TTC549 (cell line): ENCODE measurements at regions not wholly inside any gene's neighbourhood (a gene's known extent, or its start where the extent isn't known, plus 50 kb on each side); places are given as distances from the start of the nearest gene placed in this dataset.

Experiments
- FAIRE-seq: peaks from 2 replicates; lab custom pipeline; 2012; peaks lifted over from hg19 to GRCh38; lab: Jason Lieb, UNC

DNA sequence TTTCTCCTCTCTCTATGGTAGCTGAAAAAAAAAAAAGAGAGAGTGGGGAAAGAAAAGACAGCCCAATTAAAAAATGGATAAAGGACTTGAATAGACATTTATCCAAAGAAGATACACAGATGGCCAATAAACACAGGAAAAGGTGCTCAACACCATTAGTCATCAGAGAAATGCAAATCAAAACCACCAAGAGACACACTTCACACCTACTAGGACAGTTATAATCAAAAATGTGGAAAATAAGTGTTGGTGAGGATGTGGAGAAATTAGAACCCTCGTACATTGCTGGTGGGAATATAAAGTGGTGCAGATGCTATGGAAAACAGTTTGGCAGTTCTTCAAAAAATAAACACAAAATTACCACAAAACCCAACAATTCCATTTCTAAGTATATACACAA is 172.4 kb upstream of the GRIN2B start:
- FAIRE-seq = no peak

DNA sequence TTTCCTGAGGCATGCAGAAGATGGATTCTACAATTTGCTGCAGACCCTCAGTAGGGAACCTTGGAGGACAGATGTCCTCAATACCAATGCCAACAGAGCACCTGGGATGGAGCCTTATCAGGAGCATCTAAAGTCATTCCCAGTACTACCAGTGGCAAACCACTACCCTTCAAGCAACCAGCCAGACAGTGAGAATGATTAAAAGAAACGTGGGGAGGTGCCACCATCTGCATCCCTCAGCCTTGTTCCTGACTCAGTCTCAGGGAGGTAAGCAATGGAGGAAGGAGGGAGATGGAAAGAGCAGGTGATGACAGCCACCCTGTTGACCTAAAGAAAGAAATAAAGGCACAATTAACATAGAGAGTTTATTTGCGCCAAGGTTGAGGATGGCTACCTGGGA is 175.2 kb upstream of the GRIN2B start:
- no peak for FAIRE-seq

DNA sequence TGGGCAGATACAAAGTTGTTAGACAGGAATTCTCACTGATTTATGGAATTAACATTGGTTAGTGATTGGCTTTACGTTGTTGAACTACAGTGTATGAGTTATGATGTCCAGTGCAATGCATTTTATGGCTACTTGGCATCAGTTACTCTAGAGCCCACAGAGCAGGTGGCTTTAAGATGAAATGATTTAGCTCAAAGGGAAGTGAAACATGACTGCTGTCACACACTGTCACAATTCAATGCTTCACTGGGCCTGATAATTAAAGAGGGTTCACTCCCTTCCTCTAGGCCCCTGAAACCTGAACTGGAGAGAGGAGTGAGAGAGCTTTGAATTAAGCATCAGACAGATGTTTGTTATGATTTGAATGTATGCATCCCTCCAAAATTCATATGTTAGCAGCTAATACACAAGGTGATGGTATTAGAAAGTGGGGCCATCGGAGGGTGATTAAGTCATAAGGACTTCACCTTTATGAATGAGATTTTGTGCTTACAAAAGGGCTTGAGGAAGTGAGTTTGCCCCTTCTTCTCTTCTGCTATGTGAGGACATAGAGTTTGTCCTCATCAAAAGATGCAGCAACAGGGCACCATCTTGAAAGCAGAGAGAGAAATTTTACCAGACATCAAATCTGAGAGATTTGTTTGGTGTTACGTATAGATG is 175.8 kb upstream of the GRIN2B start:
- FAIRE-seq = no peak

DNA sequence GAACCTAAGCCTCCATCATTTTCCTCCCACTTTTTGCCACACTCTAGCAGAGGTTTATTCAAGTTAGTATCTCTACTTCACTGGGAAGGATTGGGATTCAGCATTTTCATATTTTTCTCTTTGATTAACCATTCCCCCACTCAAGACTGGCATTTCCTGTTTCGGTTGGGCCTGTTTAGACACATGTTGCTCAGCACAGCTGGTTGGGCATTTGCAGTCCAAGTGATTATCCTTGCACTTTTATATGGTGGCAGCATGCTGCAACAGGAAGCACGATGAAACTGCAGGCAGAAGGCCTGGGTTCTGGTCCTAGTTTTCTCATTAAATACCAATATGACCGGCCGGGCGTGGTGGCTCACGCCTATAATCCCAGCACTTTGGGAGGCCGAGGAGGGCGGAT is 182.9 kb upstream of the GRIN2B start:
- no peak for FAIRE-seq

DNA sequence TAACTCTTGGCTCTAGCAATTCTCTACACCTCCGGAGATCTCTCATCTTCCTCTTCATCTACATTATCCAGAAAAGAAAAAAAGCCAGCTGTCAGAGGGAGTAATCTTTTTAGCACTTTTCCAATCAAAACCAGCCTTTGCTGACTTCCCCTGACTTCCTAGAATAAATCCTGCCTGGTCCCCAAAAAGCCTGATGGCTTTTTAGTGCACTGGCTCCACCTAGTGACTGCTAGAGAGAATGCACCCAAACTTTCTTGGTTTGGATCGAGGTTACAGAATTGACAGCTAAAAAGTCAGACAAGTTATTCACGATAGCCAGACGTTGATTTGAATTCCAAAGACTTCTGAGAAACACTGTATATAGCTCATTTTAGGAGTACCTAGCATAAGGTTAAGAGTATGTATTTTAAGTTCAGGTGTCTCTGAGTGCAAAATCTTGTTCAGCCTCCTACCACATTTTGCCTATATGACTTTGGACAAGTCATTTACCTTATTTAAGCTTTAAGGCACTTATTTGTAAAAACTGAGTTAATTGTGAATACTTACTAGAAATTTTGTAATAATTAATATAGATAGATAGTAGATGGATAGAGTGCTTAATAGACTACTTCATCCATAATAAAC is 185.7 kb upstream of the GRIN2B start:
- peak; percentile 78 for FAIRE-seq

DNA sequence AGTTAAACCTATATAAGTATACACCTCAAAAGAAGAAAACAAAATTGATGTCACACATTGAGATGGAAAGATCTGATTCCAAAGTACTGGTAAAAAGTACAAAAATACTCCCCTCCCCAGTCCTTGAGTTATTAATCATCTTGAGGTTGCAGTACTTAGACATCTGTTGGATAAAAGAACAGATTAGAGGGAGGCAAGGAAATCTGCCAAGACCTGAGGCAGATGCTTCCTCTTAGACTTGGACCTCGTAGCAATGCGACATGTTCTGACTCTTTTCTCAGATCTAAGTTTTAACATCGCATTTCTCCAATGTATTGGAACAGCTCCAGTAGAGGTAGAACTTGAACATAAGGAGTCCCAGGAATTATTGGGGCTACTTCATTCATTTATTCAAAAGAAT is 187.9 kb upstream of the GRIN2B start:
- FAIRE-seq = no peak

DNA sequence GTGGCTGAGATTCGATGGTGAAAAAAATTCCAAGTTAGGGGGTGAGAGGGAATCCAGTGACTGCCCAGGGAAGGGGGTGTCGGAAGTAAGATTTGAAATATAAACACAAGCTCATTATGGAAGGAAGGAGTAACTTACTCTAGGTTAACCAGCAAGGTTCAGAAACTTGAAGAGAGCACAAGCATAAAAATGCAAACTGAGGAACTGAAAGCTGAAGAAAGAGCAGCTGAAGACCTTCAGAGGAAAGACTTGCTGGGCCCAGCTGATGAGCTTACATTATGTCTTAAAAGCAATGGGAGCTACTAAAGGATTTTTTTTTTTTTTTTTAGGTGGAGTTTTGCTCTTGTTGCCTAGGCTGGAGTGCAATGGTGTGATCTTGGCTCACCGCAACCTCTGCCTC is 189.7 kb upstream of the GRIN2B start:
- FAIRE-seq = no peak

DNA sequence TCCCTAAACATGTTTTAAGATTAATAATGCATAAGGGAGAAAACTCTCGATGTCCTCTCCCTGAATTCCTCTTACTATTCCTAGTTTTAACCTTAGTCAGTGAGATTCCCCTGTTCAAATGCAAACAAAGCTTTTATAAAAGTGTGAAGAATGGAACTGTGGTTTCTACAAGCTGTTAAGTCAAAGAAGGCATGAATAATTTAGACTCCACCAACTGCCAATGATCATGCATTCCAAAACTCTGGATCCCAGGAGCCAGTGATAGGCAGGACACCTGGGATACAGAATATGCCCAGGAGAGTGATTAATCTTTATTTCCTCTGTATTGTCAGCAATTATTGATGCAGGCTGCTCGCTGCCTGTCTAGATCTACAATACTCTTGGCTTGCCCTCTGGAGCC is 190.3 kb upstream of the ATF7IP start:
- FAIRE-seq = no peak

DNA sequence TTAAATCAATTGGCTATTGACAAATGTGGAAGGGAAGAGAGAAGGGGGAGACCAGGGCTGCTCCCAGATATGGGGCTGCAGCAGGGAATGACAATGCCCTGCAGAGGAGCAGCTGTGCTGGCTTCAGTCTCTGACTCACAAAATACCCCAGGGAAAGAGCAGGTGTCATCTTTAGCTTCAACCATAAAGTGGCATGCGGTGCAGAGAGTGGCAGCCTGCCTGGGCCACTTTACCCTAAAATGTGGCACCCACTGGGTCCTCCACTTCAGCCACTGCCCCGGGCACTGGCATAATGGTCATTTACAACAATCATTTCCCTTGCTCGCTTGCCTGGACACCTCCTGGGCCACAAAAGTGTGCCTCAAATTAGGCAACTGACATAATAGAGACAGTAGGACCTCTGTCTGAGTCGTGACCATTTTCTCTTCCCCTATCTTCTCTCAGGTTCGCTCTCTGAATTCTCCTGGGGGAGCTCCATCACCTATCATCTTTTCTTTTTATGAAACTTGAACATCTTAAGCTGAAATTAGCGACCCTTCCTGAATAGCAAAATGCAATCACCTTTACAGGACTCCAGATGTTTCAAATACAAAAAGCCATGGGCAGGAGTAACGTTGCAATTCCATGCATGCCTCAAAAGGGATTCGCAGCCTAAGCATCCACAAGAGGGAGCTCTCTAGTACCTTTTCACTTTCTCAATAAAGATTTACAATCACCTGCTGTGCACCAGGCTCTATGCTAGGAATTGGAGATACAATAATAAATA is 179.9 kb upstream of the ATF7IP start:
- FAIRE-seq = peak; percentile 22

DNA sequence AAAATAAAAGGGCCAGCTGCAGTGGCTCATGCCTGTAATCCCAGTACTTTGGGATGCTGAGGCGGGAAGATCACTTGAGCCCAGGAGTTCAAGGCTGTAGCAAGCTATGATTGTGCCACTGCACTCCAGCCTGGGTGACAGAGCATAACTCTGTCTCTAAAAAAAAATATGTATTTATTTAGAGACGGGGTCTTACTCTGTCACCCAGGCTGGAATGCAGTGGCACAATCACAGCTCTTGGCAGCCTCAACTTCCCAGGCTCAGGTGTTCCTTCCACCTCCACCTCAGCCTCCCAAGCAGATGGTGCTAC is 179.3 kb upstream of the ATF7IP start:
- FAIRE-seq = no peak

DNA sequence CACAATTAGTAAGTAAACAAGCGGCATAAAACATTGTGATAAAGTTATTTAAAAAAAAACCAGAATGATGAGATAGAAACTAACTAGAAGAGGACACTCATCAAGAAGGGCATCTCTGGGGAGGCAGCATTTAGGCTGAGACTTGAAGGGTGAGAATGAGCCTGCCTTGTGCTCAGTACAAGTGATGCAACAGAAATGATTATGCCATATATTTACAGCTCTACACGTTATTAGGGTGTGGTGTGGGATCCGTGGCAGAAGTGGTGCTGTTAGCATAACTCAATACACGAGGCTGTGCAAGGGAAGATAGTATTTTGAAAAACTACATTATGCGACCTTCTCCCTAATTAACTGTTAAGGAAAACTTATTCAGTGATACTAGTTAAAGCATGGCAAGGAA is 178.5 kb upstream of the ATF7IP start:
- FAIRE-seq = no peak

DNA sequence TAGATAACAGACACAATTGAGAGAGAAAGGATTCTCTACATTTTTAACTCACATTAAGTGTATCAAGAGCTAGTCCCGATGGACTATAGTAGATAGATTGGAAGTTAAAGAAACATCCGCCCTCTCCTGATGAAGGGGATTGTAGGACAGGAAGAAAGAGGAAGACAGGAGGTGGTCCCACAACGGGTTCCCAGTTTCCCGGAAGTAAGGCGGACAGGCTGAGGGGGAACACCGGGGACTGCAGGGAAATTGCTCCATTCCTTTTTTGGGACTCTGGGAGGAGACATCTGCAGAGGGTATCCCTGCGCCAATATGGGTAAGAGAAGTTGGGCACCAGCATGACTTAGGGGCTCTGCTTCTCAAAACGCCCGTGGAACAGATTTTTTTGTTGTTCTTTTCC is 177.5 kb upstream of the ATF7IP start:
- FAIRE-seq = no peak

DNA sequence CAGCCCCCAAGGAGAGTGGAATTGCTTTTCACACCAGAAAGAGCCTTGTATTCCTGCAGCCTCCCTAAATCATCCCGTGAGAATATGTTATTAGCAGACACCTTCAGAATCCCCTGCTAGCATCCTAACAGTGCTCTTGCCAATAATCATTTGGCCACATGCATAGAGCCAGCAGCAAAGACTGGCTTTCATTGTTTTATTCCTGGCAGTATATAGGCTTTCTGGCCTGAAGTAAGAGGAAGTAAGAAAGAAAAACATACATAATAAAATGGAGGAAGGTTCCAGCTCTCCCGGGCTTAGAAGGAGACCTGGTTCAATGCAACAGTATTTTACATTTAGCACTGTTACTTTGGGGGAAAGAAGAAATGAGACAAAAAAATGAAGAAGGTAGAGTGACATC is 176.7 kb upstream of the ATF7IP start:
- no peak for FAIRE-seq

DNA sequence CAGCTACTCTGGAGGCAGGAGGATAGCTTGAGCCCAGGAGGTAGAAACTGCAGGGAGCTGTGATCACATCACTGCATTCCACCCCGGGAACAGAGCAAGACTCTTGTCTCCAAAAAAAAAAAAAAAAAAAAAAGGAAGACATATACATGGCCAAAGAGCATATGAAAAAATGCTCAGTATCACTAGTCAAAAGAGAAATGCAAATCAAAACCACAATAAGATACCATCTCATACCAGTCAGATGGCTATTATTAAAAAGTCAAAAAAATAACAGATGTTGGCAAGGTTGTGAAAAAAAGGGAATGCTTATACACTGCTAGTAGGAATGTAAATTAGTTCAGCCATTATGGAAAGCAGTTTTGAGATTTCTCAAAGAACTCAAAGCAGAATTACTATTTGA is 174.8 kb upstream of the ATF7IP start:
- FAIRE-seq = no peak

DNA sequence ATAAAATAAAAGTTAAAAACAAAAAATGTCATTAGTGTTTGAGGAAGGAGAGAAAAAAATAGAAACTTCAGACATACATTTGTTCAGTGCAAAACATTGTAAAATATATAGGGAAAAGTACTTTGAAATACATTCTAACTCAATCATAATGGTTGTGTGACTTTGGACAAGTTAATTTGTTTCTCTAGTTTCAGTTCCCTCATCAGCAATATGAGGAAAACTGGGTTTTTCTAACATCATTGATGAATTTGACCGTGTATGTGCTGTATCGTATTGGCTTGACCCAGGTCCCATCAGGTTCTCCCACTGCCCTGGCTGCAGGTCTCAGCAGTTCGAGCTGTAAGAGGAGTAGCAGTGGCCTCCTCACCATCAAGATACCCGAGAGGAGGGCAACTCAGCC is 173.9 kb upstream of the ATF7IP start:
- FAIRE-seq = no peak

DNA sequence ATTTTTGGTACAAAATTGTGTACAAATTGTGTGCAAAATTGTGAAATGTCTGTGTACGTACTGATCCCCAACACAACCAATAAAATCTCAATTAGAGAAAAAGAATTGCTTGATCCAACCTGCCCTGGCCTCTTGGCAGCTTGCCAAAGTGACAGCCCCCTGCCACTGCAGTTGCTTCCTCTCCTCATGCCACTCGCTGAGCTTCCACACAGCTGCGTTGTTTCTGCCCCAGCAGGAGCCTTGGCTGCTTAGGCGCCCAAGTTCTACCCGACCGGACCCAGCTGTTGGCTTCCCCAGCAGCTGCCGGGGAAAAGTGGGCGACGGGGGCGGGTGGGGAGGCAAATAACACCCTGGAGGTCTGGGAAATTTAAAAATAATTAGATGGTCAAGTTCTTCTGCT is 171.8 kb upstream of the ATF7IP start:
- no peak for FAIRE-seq

DNA sequence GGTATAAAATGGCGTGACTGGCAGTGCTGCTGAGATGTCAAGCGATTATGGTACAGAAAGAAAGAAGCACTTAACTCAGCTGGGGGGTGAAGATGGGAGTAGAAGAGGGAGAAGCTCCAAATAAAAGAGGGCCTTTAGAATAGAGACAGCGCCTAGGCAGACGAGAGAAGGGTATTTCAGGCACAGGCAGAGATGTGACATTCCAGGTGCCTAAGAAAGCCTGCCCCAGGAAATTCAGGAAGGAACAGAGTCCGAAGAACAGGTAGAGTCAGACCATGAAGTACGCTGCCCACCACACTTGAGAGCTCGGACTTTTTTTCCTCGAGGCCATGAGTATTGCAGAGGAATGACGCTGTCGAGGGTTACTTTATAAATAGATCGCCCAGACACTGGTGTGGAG is 170.9 kb upstream of the ATF7IP start:
- no peak for FAIRE-seq

DNA sequence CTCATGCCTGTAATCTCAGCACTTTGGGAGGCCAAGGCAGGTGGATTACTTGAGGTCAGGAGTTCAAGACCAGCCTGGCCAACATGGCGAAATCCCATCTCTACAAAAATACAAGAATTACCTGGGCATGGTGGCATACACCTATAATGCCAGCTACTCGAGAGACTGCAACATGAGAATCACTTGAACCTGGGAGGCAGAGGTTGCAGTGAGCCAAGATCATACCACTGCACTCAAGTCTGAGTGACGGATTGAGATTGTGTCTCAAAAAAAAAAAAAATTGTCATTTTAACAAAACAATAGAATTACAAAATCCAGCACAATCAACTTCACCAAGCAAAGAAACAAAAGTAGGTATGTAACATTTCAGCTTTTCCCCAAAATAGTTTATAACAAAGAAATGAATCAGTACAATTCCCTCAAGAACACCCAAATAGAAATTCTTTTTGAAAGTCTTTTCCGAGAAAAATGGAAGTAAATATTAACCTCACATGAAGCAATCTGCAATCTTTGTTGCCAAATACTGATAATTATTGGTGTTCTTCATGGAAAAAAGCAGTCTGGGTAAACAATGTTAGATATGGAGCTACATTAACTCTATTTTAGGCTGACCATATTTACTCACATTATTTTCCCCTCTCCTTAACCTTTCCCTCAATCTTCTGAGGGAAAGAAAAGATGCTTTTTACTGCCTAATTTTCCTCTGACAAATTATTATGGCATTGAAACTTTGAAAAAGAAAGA is 165.9 kb upstream of the ATF7IP start:
- no peak for FAIRE-seq

DNA sequence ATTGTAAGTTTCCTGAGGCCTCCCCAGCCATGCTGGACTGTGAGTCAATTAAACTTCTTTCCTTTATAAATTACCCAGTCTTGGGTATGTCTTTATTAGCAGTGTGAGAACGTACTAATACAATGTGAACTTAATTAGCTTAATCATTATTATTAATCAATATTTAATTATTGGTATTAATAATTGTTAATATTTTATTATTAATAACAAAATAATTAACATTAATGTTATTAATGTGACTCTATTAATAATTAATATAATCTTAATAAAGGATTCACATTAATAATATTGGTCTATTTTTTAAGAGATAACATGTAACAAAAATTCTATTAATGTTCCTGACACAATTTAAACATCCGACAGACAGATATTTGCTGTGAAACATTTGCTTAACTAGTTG is 164.9 kb upstream of the ATF7IP start:
- peak; percentile 65 for FAIRE-seq

DNA sequence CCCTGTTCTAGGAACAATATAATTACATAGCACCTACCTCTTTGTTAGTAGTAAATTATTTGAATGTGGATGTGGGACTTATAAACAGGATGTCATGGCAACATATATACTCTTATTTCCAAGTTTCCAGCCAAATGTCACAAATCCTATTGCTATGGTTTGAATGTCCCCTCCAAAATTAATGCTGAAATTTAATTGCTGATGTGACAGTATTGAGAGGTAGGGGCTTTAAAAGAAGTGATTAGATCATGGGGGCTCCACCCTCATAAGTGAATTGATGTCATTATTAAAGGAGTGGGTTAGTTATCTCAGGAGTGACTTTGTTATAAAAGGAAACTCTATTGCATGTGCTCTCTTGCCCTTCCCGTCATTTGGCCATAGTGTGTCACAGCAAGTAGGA is 164.2 kb upstream of the ATF7IP start:
- FAIRE-seq = no peak

DNA sequence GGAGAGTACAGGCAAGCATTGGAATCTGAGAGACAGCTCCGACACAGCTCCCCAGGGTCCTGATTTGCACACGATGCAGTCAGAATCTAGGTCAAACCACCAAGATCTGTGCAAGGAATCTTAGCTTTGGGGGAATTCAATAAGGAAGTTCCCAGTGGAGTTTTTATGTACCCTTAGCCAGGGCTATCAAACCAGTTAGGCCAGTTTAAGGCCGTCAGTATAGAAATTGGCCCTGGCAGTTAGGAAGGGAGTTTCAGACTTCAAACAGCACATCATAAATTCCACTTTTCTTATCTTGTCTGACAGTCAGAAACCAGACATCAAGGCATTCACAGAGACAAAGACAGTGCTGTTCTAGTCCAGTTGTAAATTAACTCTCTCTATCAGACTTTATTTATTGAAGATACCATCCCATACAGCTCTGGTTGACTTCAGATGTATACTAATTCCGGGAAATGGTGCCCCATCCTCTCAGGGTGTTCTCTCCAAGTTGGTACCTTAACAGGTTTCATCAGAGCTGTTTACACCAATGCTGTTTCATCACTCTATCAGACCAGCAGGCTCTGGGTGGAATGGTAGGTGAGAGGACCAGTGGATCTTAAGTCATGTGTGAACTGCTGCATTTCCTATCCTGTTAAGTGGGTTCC is 157.5 kb upstream of the ATF7IP start:
- FAIRE-seq = no peak

DNA sequence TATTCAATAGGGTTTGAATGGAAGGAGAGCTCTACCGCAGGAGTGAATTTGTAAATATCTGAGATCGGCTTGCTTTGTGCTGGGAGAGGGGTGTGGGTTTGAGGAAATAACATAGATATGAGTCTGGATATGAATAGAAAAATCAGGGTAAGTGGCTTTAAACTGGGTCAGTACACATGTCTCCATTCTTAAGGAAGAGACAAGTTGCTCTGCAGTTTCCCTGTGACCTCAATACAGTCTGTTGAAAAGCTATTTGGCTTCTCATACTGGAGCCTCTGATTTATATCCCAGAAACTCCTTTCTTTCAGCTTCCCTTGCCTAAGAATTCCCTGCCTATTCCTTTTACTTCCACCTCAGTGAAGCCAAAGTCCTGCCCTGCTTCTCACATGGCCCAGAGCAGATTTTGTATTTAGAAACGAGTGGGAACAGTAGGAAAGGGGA is 153.5 kb upstream of the ATF7IP start:
- no peak for FAIRE-seq

DNA sequence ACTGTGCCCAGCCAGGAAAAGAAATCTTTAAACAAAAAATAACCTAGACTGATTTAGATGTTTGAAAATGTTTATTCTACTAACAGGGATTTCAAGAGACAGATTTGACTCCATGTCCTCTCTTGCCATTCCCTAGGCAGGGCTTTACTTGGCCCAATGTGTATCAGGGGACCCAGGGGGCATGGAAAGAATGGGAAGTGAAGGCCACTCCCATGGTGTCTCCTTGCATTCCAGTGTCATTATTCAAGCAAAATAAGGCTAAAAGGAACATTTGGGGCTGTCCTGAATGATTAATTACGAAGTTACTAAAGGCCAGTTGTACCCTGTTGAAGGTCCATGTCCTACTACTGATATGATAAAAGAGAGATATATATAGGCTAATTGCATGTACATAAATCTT is 151.9 kb upstream of the ATF7IP start:
- FAIRE-seq = no peak
